ENCODE measurements at regions not wholly inside any gene's neighbourhood (a gene's known extent, or its start where the extent isn't known, plus 50 kb on each side); places are given as distances from the start of the nearest gene placed in this dataset.

DNA sequence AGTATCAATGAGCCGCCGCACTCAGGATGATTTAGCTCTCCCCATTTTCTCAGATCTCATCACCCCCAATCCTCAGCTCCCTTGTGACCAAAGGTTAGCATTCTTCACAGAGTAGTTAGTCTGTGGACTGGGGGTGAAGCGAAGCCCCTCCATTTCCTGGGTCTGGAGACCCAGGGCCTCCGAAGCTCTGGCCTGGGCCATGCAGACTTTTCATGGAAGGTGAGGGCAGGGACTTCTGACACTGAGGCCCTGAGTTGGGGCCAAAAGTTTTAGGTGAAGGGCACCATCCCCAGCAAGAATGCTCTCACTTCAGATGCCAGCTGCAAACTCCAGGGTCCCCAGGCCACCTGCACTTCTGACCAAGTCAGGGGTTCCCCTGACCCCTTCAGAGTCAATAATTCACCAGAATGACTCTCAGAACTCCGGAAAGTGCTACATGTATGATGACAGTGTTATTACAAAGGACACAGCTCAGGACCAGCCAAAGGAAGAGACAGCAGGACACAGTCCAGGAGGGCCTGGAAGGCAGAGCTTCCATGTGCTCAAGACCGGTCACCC is 65.7 kb upstream of the DUSP22 start:
- no peaks in the 10 kb centered on the region for H3K9me3 ChIP-seq (ENCODE audit: control insufficient read depth, low read length)
- no peak overlapping the region for H3K4me3 Mint-ChIP-seq
- H3K27me3 ChIP-seq (ENCODE audit: control insufficient read depth, insufficient read depth, low read length, poor library complexity, severe bottlenecking), result no peaks in the 10 kb centered on the region
- no peaks in the 10 kb centered on the region for H3K4me1 Mint-ChIP-seq
- H3K36me3 Mint-ChIP-seq (ENCODE audit: low read depth), result no peaks in the 10 kb centered on the region
- no peak overlapping the region for H3K27ac Mint-ChIP-seq
- WGBS, 2 experiments (ENCODE audit: insufficient coverage in 1 of 2, insufficient read length in 1 of 2), result 92 to 100% methylated on average over 2 to 6 of the region's 6 CpGs
- no peak overlapping the region for H3K27ac ChIP-seq (ENCODE audit: low read depth, low read length)
- no peak overlapping the region for H3K4me3 ChIP-seq (ENCODE audit: low read length)
- no peaks in the 10 kb centered on the region for H3K4me1 ChIP-seq (ENCODE audit: control insufficient read depth, insufficient read depth, low read length)
- H3K9ac ChIP-seq (ENCODE audit: extremely low read depth, low read length, poor library complexity, severe bottlenecking), result no peak overlapping the region
- TF ChIP-seq, protein P1, sequence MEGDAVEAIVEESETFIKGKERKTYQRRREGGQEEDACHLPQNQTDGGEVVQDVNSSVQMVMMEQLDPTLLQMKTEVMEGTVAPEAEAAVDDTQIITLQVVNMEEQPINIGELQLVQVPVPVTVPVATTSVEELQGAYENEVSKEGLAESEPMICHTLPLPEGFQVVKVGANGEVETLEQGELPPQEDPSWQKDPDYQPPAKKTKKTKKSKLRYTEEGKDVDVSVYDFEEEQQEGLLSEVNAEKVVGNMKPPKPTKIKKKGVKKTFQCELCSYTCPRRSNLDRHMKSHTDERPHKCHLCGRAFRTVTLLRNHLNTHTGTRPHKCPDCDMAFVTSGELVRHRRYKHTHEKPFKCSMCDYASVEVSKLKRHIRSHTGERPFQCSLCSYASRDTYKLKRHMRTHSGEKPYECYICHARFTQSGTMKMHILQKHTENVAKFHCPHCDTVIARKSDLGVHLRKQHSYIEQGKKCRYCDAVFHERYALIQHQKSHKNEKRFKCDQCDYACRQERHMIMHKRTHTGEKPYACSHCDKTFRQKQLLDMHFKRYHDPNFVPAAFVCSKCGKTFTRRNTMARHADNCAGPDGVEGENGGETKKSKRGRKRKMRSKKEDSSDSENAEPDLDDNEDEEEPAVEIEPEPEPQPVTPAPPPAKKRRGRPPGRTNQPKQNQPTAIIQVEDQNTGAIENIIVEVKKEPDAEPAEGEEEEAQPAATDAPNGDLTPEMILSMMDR (conservative IDR thresholded peaks at IDR 0.05), result no peak
- no peaks in the 10 kb centered on the region for H3K36me3 ChIP-seq (ENCODE audit: control insufficient read depth, insufficient read depth, low read length)
- DNase-seq, result peak; percentile 14
- H3K27me3 Mint-ChIP-seq (ENCODE audit: insufficient read depth), result no peaks in the 10 kb centered on the region
- H3K9me3 Mint-ChIP-seq, result peaks cover 4% of the 10 kb centered on the region

- no peak overlapping the region for H3K4me3 ChIP-seq (ENCODE audit: low read length)
- H3K27ac ChIP-seq (ENCODE audit: low read depth, low read length), result no peak overlapping the region
- WGBS, 2 experiments (ENCODE audit: insufficient coverage in 1 of 2, insufficient read length in 1 of 2), result 92 to 95% methylated on average over 11 to 17 of the region's 17 CpGs
- Mint-ChIP-seq H3K9me3 (peaks cover 4% of the 10 kb centered on the region), H3K4me1 (no peaks in the 10 kb centered on the region), H3K36me3 (ENCODE audit: low read depth) (no peaks in the 10 kb centered on the region), H3K27me3 (ENCODE audit: insufficient read depth) (no peaks in the 10 kb centered on the region), H3K4me3 (no peak overlapping the region), H3K27ac (no peak overlapping the region)
- H3K9ac ChIP-seq (ENCODE audit: extremely low read depth, low read length, poor library complexity, severe bottlenecking), result no peak overlapping the region
- no peaks in the 10 kb centered on the region for H3K27me3 ChIP-seq (ENCODE audit: control insufficient read depth, insufficient read depth, low read length, poor library complexity, severe bottlenecking)
- peak; percentile 39 for DNase-seq
- TF ChIP-seq, protein P1 (conservative IDR thresholded peaks at IDR 0.05), result no peak
- H3K9me3 ChIP-seq (ENCODE audit: control insufficient read depth, low read length), result no peaks in the 10 kb centered on the region
- no peaks in the 10 kb centered on the region for H3K36me3 ChIP-seq (ENCODE audit: control insufficient read depth, insufficient read depth, low read length)
- H3K4me1 ChIP-seq (ENCODE audit: control insufficient read depth, insufficient read depth, low read length), result no peaks in the 10 kb centered on the region
Measured at GRCh38 chr6:227074-227782, 65.1 kb upstream of the DUSP22 start.

DNA sequence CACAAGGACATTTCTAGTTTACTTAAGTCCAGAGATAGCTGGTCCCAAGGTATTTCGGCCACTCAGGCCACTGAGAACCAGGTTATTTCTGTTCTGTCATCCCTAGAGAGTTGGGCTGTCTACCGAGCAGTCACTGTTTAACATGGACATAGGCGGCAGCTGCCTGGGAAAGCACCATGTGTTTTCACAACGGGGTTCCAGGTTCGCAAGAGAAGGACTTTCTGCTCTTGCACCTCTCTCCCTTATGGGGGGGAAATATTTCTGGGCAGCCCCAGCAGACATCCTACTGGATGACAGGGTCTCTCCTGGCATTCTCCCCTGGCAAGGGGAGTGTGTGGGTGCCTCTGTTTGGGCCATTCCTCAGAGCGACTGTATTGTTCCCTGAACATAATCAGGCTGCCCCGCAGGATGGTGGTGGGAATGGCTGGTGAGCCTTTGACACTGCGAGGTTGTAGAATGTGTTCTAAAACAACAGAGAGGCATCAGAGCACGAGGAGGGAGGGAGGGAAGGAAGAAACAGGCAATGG is 64.4 kb upstream of the DUSP22 start:
- no peak overlapping the region for H3K4me3 Mint-ChIP-seq
- no peaks in the 10 kb centered on the region for H3K36me3 Mint-ChIP-seq (ENCODE audit: low read depth)
- H3K27ac Mint-ChIP-seq, result no peak overlapping the region
- H3K27me3 Mint-ChIP-seq (ENCODE audit: insufficient read depth), result no peaks in the 10 kb centered on the region
- H3K36me3 ChIP-seq (ENCODE audit: control insufficient read depth, insufficient read depth, low read length), result no peaks in the 10 kb centered on the region
- H3K4me1 Mint-ChIP-seq, result no peaks in the 10 kb centered on the region
- no peak overlapping the region for H3K4me3 ChIP-seq (ENCODE audit: low read length)
- no peak overlapping the region for H3K9ac ChIP-seq (ENCODE audit: extremely low read depth, low read length, poor library complexity, severe bottlenecking)
- 83% methylated on average over 5 to 9 of the region's 9 CpGs for WGBS, 2 experiments (ENCODE audit: insufficient coverage in 1 of 2, insufficient read length in 1 of 2)
- DNase-seq, result no peak
- no peaks in the 10 kb centered on the region for H3K9me3 ChIP-seq (ENCODE audit: control insufficient read depth, low read length)
- H3K27ac ChIP-seq (ENCODE audit: low read depth, low read length), result no peak overlapping the region
- peaks cover 4% of the 10 kb centered on the region for H3K9me3 Mint-ChIP-seq
- TF ChIP-seq, protein P1 (conservative IDR thresholded peaks at IDR 0.05), result no peak
- no peaks in the 10 kb centered on the region for H3K27me3 ChIP-seq (ENCODE audit: control insufficient read depth, insufficient read depth, low read length, poor library complexity, severe bottlenecking)
- no peaks in the 10 kb centered on the region for H3K4me1 ChIP-seq (ENCODE audit: control insufficient read depth, insufficient read depth, low read length)

Data from endodermal cell (in vitro differentiated cells).